ENCODE measurements at regions not wholly inside any gene's neighbourhood (a gene's known extent, or its start where the extent isn't known, plus 50 kb on each side); places are given as distances from the start of the nearest gene placed in this dataset.
A peak's percentile ranks its signal among the peaks of the same experiment; 100 is the strongest.
"Not testable (repeated sequence)": the region's sequence is repeated elsewhere in the genome, so short reads cannot be mapped to it uniquely, and the experiment has no call there.

DNA sequence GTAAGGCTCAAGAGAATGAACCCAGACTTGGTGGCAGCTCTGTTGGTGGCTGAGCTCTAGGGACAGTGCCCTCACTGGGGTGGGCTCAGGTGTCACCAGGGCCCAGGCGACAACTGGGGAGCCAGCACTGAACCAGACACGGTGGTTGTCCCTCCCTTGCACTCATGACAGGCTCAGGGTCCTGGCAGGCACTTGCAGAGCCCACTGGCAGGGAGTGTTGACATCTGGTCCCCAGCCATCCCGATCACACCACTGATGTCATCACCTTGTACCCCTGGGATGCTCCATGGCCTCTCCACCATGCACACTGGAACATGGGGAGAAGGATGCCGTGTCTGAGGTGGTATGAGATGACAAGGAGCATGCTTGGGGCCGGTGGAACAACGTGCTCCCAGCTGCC lies 138.6 kb downstream of the NPIPB11 start:
- H3K27me3 ChIP-seq (ENCODE audit: control insufficient read depth, insufficient read depth, low read length); dilution Hi-C loops (cut with HindIII; ENCODE audit: low sequenced_read_pairs, unreplicated experiment); H3K4me2 ChIP-seq (ENCODE audit: low read depth, low read length); BruUV-seq (replicated peaks); ATAC-seq (ENCODE audit: low read depth); H3K4me3 ChIP-seq (ENCODE audit: insufficient read depth, low read depth, low read length); intact Hi-C loops (cut with micrococcal nuclease); POLR2A ChIA-PET (ENCODE audit: unreplicated experiment); H4K20me1 ChIP-seq (ENCODE audit: insufficient read depth, low read length); H3K36me3 ChIP-seq (ENCODE audit: control insufficient read depth, insufficient read depth, low read length); CTCF ChIA-PET; H2AK9ac ChIP-seq (replicated peaks; ENCODE audit: low read depth, low read length, poor library complexity); H3K9ac ChIP-seq (ENCODE audit: low read depth, low read length); DNase-seq; H2AFZ ChIP-seq (replicated peaks; ENCODE audit: low read length, poor library complexity); H3K9me3 ChIP-seq (ENCODE audit: control insufficient read depth, insufficient read depth, low read length): not testable (repeated sequence)
- Histone ChIP-seq H2BK5ac (ENCODE audit: low read depth, low read length, poor library complexity, severe bottlenecking) (peak overlapping the region; percentile 33), H3K27ac (ENCODE audit: insufficient read depth, low read length) (peak overlapping the region; percentile 99), H3K23ac (ENCODE audit: low read depth, low read length) (peak overlapping the region; percentile 71), H4K8ac (ENCODE audit: low read depth in 2 of 2, low read length in 2 of 2) (peak overlapping the region; percentile 52 to 83), H3K56ac (ENCODE audit: extremely low read depth, insufficient read depth, low read length) (peak overlapping the region; percentile 21), H3K79me1 (ENCODE audit: low read depth in 1 of 2, low read length in 2 of 2) (peaks cover under 1 to 30% of the 10 kb centered on the region in 2 experiments; a peak in 2 of 4 replicates), H2AK5ac (ENCODE audit: low read depth, low read length) (peak overlapping the region; percentile 99), H3K4me1 (ENCODE audit: control insufficient read depth, insufficient read depth, low read length) (peaks cover 46% of the 10 kb centered on the region), H4K91ac (ENCODE audit: insufficient read depth, low read depth, low read length) (peak overlapping the region; percentile 98), H2BK120ac (ENCODE audit: low read depth, low read length) (peak overlapping the region; percentile 98), H3K18ac (ENCODE audit: low read depth, low read length) (peak overlapping the region; percentile 74), H4K5ac (ENCODE audit: low read depth, low read length) (peak overlapping the region; percentile 65), H3K14ac (replicated peaks; ENCODE audit: low read depth, low read length) (peak overlapping the region; percentile 77), H2BK15ac (ENCODE audit: low read depth, low read length) (peak overlapping the region; percentile 100; the same call in 2 of the 3 replicates), H3K9me1 (ENCODE audit: insufficient read depth, low read length) (peaks cover 35% of the 10 kb centered on the region; the same call in 1 of the 2 replicates), H2BK20ac (ENCODE audit: low read depth, low read length) (peak overlapping the region; percentile 85), H3K4ac (ENCODE audit: low read depth, low read length) (peak overlapping the region; percentile 98)
- no CpG with 5 or more reads among the region's 6 CpGs for WGBS, 2 experiments (ENCODE audit: extremely low coverage in 2 of 2, insufficient read length in 1 of 2)
- TF ChIP-seq POLR2A (IDR thresholded peaks at IDR 0.05; ENCODE audit: low read depth, low read length) = 0 out of 2 replicates have a peak, but pooled peaks have one; percentile 3
- in situ Hi-C loops (cut with MboI; ENCODE audit: low sequenced_read_pairs) = loop anchor here (25.0 kb wide), 1 partner anchor 306 kb away; the partner anchor contains the start of genes NFATC2IP and SPNS1

DNA sequence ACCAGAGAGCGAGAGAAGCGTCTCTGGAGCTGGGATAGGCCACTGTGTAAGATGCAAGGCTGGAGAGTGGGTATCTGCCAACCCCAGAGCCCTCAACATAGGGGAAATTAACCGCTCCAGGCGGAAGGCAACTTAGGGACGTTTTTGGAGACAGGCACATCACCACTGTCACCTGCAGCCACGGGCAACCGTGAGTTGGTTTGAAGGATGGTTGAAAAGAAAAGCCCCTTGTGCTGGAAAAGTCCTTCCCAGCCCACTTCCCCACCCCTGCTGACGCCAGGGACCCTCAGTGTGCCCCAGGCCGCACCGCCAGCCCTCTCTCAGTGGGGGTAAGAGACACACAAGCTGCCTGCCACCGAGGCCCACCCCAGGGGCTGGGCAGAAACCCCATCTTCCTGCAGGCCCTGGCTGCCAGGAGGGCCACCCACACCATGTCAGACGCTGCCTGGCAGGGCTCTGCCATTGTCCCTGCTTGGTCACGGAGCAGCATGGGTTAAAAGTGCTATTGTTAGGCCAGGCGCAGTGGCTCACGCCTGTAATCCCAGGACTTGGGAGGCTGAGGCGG lies 139.4 kb downstream of the NPIPB11 start:
- H4K91ac ChIP-seq (ENCODE audit: insufficient read depth, low read depth, low read length) = peak overlapping the region; percentile 90
- peaks cover 0 to 33% of the 10 kb centered on the region in 2 experiments; a peak in 2 of 4 replicates for H3K79me1 ChIP-seq (ENCODE audit: low read depth in 1 of 2, low read length in 2 of 2)
- DNase-seq; ATAC-seq (ENCODE audit: low read depth); H3K9me3 ChIP-seq (ENCODE audit: control insufficient read depth, insufficient read depth, low read length); H2AK9ac ChIP-seq (replicated peaks; ENCODE audit: low read depth, low read length, poor library complexity); CTCF ChIA-PET; H3K4me2 ChIP-seq (ENCODE audit: low read depth, low read length); H3K36me3 ChIP-seq (ENCODE audit: control insufficient read depth, insufficient read depth, low read length); intact Hi-C loops (cut with micrococcal nuclease); H3K4me3 ChIP-seq (ENCODE audit: insufficient read depth, low read depth, low read length); POLR2A ChIA-PET (ENCODE audit: unreplicated experiment); BruUV-seq (replicated peaks); H2AFZ ChIP-seq (replicated peaks; ENCODE audit: low read length, poor library complexity); dilution Hi-C loops (cut with HindIII; ENCODE audit: low sequenced_read_pairs, unreplicated experiment); H4K20me1 ChIP-seq (ENCODE audit: insufficient read depth, low read length); H3K27me3 ChIP-seq (ENCODE audit: control insufficient read depth, insufficient read depth, low read length): not testable (repeated sequence)
- peak overlapping the region; percentile 76 for H3K56ac ChIP-seq (ENCODE audit: extremely low read depth, insufficient read depth, low read length)
- H3K23ac ChIP-seq (ENCODE audit: low read depth, low read length) = peak overlapping the region; percentile 79
- H3K4me1 ChIP-seq (ENCODE audit: control insufficient read depth, insufficient read depth, low read length) = peaks cover 44% of the 10 kb centered on the region
- peak overlapping the region; percentile 78 for H4K5ac ChIP-seq (ENCODE audit: low read depth, low read length)
- peak overlapping the region; percentile 99 for H2AK5ac ChIP-seq (ENCODE audit: low read depth, low read length)
- peak overlapping the region; percentile 60; the same call in 1 of the 2 replicates for H3K18ac ChIP-seq (ENCODE audit: low read depth, low read length)
- peak overlapping the region; percentile 76 to 92 for H4K8ac ChIP-seq (ENCODE audit: low read depth in 2 of 2, low read length in 2 of 2)
- in situ Hi-C loops (cut with MboI; ENCODE audit: low sequenced_read_pairs) = loop anchor here (25.0 kb wide), 1 partner anchor 305 kb away; the partner anchor contains the start of genes NFATC2IP and SPNS1
- H2BK5ac ChIP-seq (ENCODE audit: low read depth, low read length, poor library complexity, severe bottlenecking) = peak overlapping the region; percentile 66
- H3K9ac ChIP-seq (ENCODE audit: low read depth, low read length) = peak overlapping the region; percentile 42
- WGBS, 2 experiments (ENCODE audit: extremely low coverage in 2 of 2, insufficient read length in 1 of 2) = no CpG with 5 or more reads among the region's 16 CpGs
- H2BK20ac ChIP-seq (ENCODE audit: low read depth, low read length) = peak overlapping the region; percentile 98
- peak overlapping the region; percentile 85; the same call in 1 of the 2 replicates for H3K14ac ChIP-seq (replicated peaks; ENCODE audit: low read depth, low read length)
- peak overlapping the region; percentile 85 for H2BK120ac ChIP-seq (ENCODE audit: low read depth, low read length)
- H3K27ac ChIP-seq (ENCODE audit: insufficient read depth, low read length) = peak overlapping the region; percentile 99
- H3K4ac ChIP-seq (ENCODE audit: low read depth, low read length) = peak overlapping the region; percentile 98
- peaks cover 34% of the 10 kb centered on the region for H3K9me1 ChIP-seq (ENCODE audit: insufficient read depth, low read length)
- peak overlapping the region; percentile 60; the same call in 2 of the 3 replicates for H2BK15ac ChIP-seq (ENCODE audit: low read depth, low read length)

Measured in IMR-90 (cell line).